K562 (cell line): ENCODE measurements at regions not wholly inside any gene's neighbourhood (a gene's known extent, or its start where the extent isn't known, plus 50 kb on each side); places are given as distances from the start of the nearest gene placed in this dataset.

ENCODE experiments used
- ATAC-seq: fragments of 200-7000 bp; cut with Tn5 transposase; 3 replicates; pipeline ENCODE4 v1.9.1; 2020; ENCODE audit warnings: moderate library complexity
- BruUV-seq: library from RNA; stranded (reverse); fragments of 400-500 nt; replicated peaks from 2 replicates; lab custom pipeline; 2021; lab: Mats Ljungman, UMichigan
- CTCF ChIA-PET: fragments of 300-600 bp; formaldehyde crosslinking; extraction: SDS; loops from one replicate; lab custom pipeline; 2021; ENCODE audit warnings: low intra/inter-chr PET ratio; lab: Yijun Ruan, JAX
- POLR2A ChIA-PET: fragments of 300-600, 350-650 bp; sonication (Branson Sonifier 250); formaldehyde crosslinking; extraction: SDS; loops from one replicate; lab custom pipeline; 2021; ENCODE audit warnings: antibody characterized with exemption, inconsistent platforms; lab: Yijun Ruan, JAX
- DNase-seq, 4 experiments: peaks; one replicate each; pipeline versions ENCODE4 v3.0.0 to v3.0.0-alpha.2; 2011 to 2018; ENCODE audit warnings: low spot score in 3 of 4, mixed read lengths in 3 of 4; ENCODE audit errors: extremely low read depth in 1 of 4
- FAIRE-seq: peaks from 2 replicates; lab custom pipeline; 2011; peaks lifted over from hg19 to GRCh38; lab: Jason Lieb, UNC
- H2AFZ ChIP-seq: 2 replicates; pipeline ENCODE4 v1.6.0; 2011; ENCODE audit warnings: low read depth, low read length, control low read depth, inconsistent platforms
- H3K27ac ChIP-seq: fragments of 200-600 bp; 3 replicates; pipeline ENCODE4 v1.8.0; 2011; ENCODE audit warnings: low read depth, mild to moderate bottlenecking, control low read depth, inconsistent platforms, low read length, moderate library complexity, mixed read lengths; ENCODE audit errors: extremely low read depth
- H3K27me3 ChIP-seq, 2 experiments: fragments of 300-600 bp in 1 of 2; 2 replicates in 1 of 2; 3 replicates in 1 of 2; pipeline versions ENCODE4 v1.6.0 to v1.8.0; 2011; ENCODE audit warnings: inconsistent platforms in 2 of 2, low read length in 2 of 2, mild to moderate bottlenecking in 1 of 2, mixed read lengths in 1 of 2, moderate library complexity in 1 of 2; ENCODE audit not compliant: control insufficient read depth in 2 of 2, insufficient read depth in 2 of 2
- H3K36me3 ChIP-seq: fragments of 300-600 bp; 3 replicates; pipeline ENCODE4 v1.8.0; 2011; ENCODE audit warnings: mild to moderate bottlenecking, low read length, inconsistent platforms; ENCODE audit not compliant: control insufficient read depth, insufficient read depth
- H3K4me1 ChIP-seq, 2 experiments: fragments of 200-600 bp in 1 of 2; replicated peaks in 1 of 2; 2 replicates in 1 of 2; 3 replicates in 1 of 2; pipeline versions ENCODE4 v1.5.1 to v1.8.0; 2011; ENCODE audit warnings: inconsistent platforms in 2 of 2, low read length in 2 of 2, mild to moderate bottlenecking in 1 of 2, mixed read lengths in 1 of 2, moderate library complexity in 1 of 2; ENCODE audit not compliant: control insufficient read depth in 2 of 2, insufficient read depth in 2 of 2
- H3K4me2 ChIP-seq: 2 replicates; pipeline ENCODE4 v1.6.1; 2011; ENCODE audit warnings: low read length, control low read depth, inconsistent platforms, mixed read lengths; ENCODE audit not compliant: insufficient read depth
- H3K4me3 ChIP-seq: fragments of 200-600 bp; sonication (generic), shearing (Covaris generic); 2 replicates; pipeline ENCODE4 v1.5.1; 2016; ENCODE audit warnings: control low read depth, inconsistent platforms
- H3K79me2 ChIP-seq: fragments of 200-600 bp; 3 replicates; pipeline ENCODE4 v1.8.0; 2011; ENCODE audit warnings: low read length, inconsistent platforms; ENCODE audit not compliant: control insufficient read depth, insufficient read depth
- H3K9ac ChIP-seq, 2 experiments: 2 replicates each; pipeline versions ENCODE4 v1.6.0 to v1.6.1; 2011; ENCODE audit warnings: low read depth in 2 of 2, low read length in 2 of 2, control low read depth in 1 of 2, inconsistent platforms in 1 of 2, mild to moderate bottlenecking in 1 of 2, mixed read lengths in 1 of 2; ENCODE audit not compliant: insufficient read depth in 1 of 2
- H3K9me1 ChIP-seq: one replicate; pipeline ENCODE4 v1.6.0; 2011; ENCODE audit warnings: inconsistent platforms, mild to moderate bottlenecking, low read length, moderate library complexity; ENCODE audit not compliant: control insufficient read depth, insufficient read depth
- H3K9me3 ChIP-seq: replicated peaks from 2 replicates; pipeline ENCODE4 v1.5.1; 2011; ENCODE audit warnings: low read depth, low read length, inconsistent platforms; ENCODE audit not compliant: control insufficient read depth, insufficient read depth
- H4K20me1 ChIP-seq: replicated peaks from 2 replicates; pipeline ENCODE4 v1.6.1; 2011; ENCODE audit warnings: low read length, inconsistent platforms, mixed read lengths; ENCODE audit not compliant: control insufficient read depth, insufficient read depth
- MAFG ChIP-seq: fragments of 450-650 bp; conservative IDR thresholded peaks from 2 replicates; pipeline ENCODE4 v1.6.1; 2016; ENCODE audit warnings: missing genetic modification characterization, missing compliant biosample characterization
- ZNF263 ChIP-seq: sonication (generic); formaldehyde crosslinking; IDR thresholded peaks from 2 replicates; pipeline ENCODE4 v1.8.0; 2022; ENCODE audit warnings: mild to moderate bottlenecking, missing genetic modification reagents, borderline replicate concordance
- ZNF707 ChIP-seq: fragments of 250-450 bp; sonication (Bioruptor Pico); conservative IDR thresholded peaks from 2 replicates; pipeline ENCODE4 v1.8.0; 2022; ENCODE audit warnings: inconsistent platforms, mild to moderate bottlenecking, moderate library complexity
- ZSCAN32 ChIP-seq: fragments of 450-650 bp; formaldehyde crosslinking; IDR thresholded peaks from 2 replicates; pipeline ENCODE4 v1.4.0; 2020; ENCODE audit warnings: mild to moderate bottlenecking, moderate library complexity
- WGBS: fragments of 100-300 bp; shearing (Covaris generic); methylation state at CpG from one replicate; pipeline ENCODE4 v1.1.6; 2016; ENCODE audit warnings: low coverage, mixed read lengths; ENCODE audit not compliant: insufficient coverage; ENCODE audit errors: missing lambda C conversion rate; 5-methylcytosine and 5-hydroxymethylcytosine counted together
- in situ Hi-C: fragments of 300-500 bp; cut with MboI; formaldehyde crosslinking; loops from 4 replicates; pipeline ENCODE4 v1.15.0; 2018; ENCODE audit warnings: inconsistent platforms, mixed read lengths
- intact Hi-C: fragments of 100-400 bp; cut with micrococcal nuclease; formaldehyde crosslinking; loops from 2 replicates; pipeline ENCODE4 v1.14.2; 2022
- TF ChIP-seq, protein P1 (sequence below): sonication (generic); formaldehyde crosslinking; IDR thresholded peaks from 2 replicates; pipeline ENCODE4 v1.8.1; 2023; ENCODE audit warnings: mild to moderate bottlenecking, missing genetic modification reagents
- TF ChIP-seq, protein P2 (sequence below): fragments of 450-650 bp; IDR thresholded peaks from 2 replicates; pipeline ENCODE4 v1.6.1; 2016; ENCODE audit warnings: low read depth, mild to moderate bottlenecking, moderate library complexity

DNA sequence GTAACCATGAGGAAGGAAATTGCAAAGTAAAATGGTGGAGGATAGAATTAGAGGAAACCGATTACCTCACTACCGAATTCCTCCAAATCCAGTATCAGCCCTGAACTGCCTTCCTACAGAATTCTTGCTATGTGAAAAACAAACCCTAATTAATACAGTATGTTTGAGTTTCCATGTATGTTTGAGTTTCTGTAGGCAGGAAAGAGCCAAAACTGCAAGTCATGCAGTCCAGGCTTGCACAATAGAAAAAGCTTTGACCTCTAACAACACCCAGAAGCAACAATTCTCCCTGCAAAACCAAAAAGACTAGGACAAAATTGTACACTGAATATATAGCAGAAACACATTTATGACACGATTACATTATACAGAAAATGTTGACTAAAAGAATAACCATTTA, 614.8 kb downstream of the DIPK2A start:
- DNase-seq (no peak), FAIRE-seq (no peak), ATAC-seq (no peak)
- Histone ChIP-seq H3K4me3 (no peak overlapping the region), H2AFZ (no peak overlapping the region), H3K4me1 (no peaks in the 10 kb centered on the region), H3K9ac (no peak overlapping the region), H3K9me3 (no peaks in the 10 kb centered on the region), H3K79me2 (no peaks in the 10 kb centered on the region), H4K20me1 (no peaks in the 10 kb centered on the region), H3K27me3 (no peaks in the 10 kb centered on the region), H3K27ac (no peak overlapping the region), H3K4me2 (no peak overlapping the region), H3K9me1 (no peaks in the 10 kb centered on the region), H3K36me3 (no peaks in the 10 kb centered on the region)
- 0% methylated on average over 3 of the region's 3 CpGs for WGBS
- in situ Hi-C loops (no loop called here), intact Hi-C loops (no loop called here)
- TF ChIP-seq, protein P1, sequence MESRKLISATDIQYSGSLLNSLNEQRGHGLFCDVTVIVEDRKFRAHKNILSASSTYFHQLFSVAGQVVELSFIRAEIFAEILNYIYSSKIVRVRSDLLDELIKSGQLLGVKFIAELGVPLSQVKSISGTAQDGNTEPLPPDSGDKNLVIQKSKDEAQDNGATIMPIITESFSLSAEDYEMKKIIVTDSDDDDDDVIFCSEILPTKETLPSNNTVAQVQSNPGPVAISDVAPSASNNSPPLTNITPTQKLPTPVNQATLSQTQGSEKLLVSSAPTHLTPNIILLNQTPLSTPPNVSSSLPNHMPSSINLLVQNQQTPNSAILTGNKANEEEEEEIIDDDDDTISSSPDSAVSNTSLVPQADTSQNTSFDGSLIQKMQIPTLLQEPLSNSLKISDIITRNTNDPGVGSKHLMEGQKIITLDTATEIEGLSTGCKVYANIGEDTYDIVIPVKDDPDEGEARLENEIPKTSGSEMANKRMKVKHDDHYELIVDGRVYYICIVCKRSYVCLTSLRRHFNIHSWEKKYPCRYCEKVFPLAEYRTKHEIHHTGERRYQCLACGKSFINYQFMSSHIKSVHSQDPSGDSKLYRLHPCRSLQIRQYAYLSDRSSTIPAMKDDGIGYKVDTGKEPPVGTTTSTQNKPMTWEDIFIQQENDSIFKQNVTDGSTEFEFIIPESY: no peak
- no peak for TF ChIP-seq ZNF707
- TF ChIP-seq MAFG (tag): 0 out of 2 replicates have a peak, but pooled peaks have one; percentile 24
- TF ChIP-seq ZNF263 (CRISPR knock-in tag): no peak
- no peak for TF ChIP-seq ZSCAN32
- TF ChIP-seq, protein P2, sequence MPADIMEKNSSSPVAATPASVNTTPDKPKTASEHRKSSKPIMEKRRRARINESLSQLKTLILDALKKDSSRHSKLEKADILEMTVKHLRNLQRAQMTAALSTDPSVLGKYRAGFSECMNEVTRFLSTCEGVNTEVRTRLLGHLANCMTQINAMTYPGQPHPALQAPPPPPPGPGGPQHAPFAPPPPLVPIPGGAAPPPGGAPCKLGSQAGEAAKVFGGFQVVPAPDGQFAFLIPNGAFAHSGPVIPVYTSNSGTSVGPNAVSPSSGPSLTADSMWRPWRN: no peak
- no TSS peak for BruUV-seq
- ChIA-PET CTCF (interaction anchor here (0.7 kb wide), 1 partner anchor 57 kb away, joined by 3 read pairs; no protein-coding TSS in a partner anchor), POLR2A (no interaction called here)
